Loucy (cell line): ENCODE measurements at regions not wholly inside any gene's neighbourhood (a gene's known extent, or its start where the extent isn't known, plus 50 kb on each side); places are given as distances from the start of the nearest gene placed in this dataset.

Experiments used
- H2AFZ ChIP-seq: fragments of 200-600 bp; sonication (generic); 2 replicates; pipeline ENCODE4 v1.6.0; 2016; ENCODE audit warnings: antibody characterized with exemption, mild to moderate bottlenecking, low read length, moderate library complexity
- H3F3A ChIP-seq: fragments of 200-600 bp; 2 replicates; pipeline ENCODE4 v1.6.0; 2016; ENCODE audit warnings: antibody characterized with exemption, low read depth, mild to moderate bottlenecking
- H3K27me3 ChIP-seq: fragments of 200-600 bp; sonication (generic); 2 replicates; pipeline ENCODE4 v1.6.1; 2014; ENCODE audit warnings: low read length, mild to moderate bottlenecking; ENCODE audit not compliant: insufficient read depth, poor library complexity, severe bottlenecking
- H3K36me3 ChIP-seq: fragments of 200-600 bp; sonication (generic); 2 replicates; pipeline ENCODE4 v1.6.1; 2016; ENCODE audit warnings: low read length; ENCODE audit not compliant: insufficient read depth
- H3K4me1 ChIP-seq: fragments of 200-600 bp; sonication (generic); 2 replicates; pipeline ENCODE4 v1.5.1; 2014; ENCODE audit warnings: low read length, mild to moderate bottlenecking; ENCODE audit not compliant: insufficient read depth, poor library complexity, severe bottlenecking
- H3K4me2 ChIP-seq: fragments of 200-600 bp; sonication (generic); 2 replicates; pipeline ENCODE4 v1.6.0; 2014; ENCODE audit warnings: antibody characterized with exemption, low read length, low read depth, mild to moderate bottlenecking; ENCODE audit not compliant: poor library complexity, severe bottlenecking
- H3K4me3 ChIP-seq: fragments of 200-600 bp; sonication (generic); 2 replicates; pipeline ENCODE4 v1.5.1; 2014; ENCODE audit warnings: low read length, mild to moderate bottlenecking, mixed read lengths; ENCODE audit not compliant: poor library complexity, severe bottlenecking
- H3K79me2 ChIP-seq: fragments of 200-600 bp; sonication (generic); 2 replicates; pipeline ENCODE4 v1.6.1; 2014; ENCODE audit warnings: low read length; ENCODE audit not compliant: insufficient read depth
- H3K9ac ChIP-seq: fragments of 200-600 bp; sonication (generic); 2 replicates; pipeline ENCODE4 v1.6.0; 2014; ENCODE audit warnings: mild to moderate bottlenecking, low read depth, low read length, moderate library complexity; ENCODE audit not compliant: poor library complexity, severe bottlenecking
- H3K9me2 ChIP-seq: fragments of 200-600 bp; sonication (generic); replicated peaks from 2 replicates; pipeline ENCODE4 v1.6.1; 2016; ENCODE audit warnings: low read depth, low read length, mixed read lengths
- H3K9me3 ChIP-seq: fragments of 200-600 bp; sonication (generic); 2 replicates; pipeline ENCODE4 v1.6.1; 2014; ENCODE audit warnings: mild to moderate bottlenecking, antibody characterized with exemption, low read length, low read depth; ENCODE audit not compliant: insufficient read depth
- H4K20me1 ChIP-seq: fragments of 200-600 bp; sonication (generic); 2 replicates; pipeline ENCODE4 v1.6.0; 2014; ENCODE audit warnings: antibody characterized with exemption, low read length, mild to moderate bottlenecking; ENCODE audit not compliant: insufficient read depth, poor library complexity, severe bottlenecking
- CTCF ChIP-seq: fragments of 200-600 bp; sonication (generic); conservative IDR thresholded peaks from 2 replicates; pipeline ENCODE4 v1.5.1; 2014; ENCODE audit warnings: mild to moderate bottlenecking, antibody characterized with exemption, low read length
- EZH2phosphoT487 ChIP-seq: fragments of 200-600 bp; IDR thresholded peaks from 2 replicates; pipeline ENCODE4 v1.6.1; 2018; ENCODE audit warnings: antibody characterized with exemption, mild to moderate bottlenecking, moderate library complexity, borderline replicate concordance

DNA sequence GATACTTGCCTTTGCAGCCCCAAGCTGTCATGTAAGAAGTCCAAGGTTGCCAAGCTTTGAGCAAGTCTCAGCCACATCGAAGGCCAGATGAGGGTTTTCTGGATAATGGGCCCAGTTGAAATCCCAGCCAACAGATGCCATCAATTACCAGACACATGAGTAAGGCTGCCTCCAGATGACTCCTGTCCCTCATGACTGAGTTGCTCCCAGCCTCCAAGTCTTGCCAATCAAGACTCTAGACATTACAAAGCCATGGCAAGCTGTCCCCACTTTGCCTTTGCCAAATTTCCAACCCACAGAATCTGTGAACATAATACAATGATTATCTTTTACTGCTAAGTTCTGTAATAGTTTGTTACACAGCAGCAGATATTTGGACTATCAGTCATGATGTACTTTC is 76.8 kb upstream of the ARMC2 start:
- H3F3A ChIP-seq, result no peaks in the 10 kb centered on the region
- peaks cover 5% of the 10 kb centered on the region for H3K4me1 ChIP-seq

DNA sequence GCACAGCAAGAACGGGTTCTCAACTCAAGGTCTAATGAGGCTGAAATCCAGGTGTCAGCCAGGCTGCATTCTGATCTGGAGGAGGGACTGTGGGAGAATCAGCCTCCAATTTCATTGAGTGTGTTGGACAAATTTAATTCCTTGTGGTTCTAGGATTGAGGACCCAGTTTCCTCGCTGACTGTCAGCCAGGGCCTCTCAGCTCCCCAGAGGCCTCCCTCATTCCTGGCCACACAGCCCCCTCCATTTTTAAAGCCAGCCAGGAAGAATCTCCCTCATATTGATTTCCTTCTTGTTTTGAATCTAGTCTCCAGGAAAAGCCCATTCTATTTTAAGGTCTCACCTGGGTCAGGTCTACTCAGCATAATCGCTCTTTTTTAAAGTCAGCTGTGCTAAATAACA is 73.7 kb upstream of the ARMC2 start:
- TF ChIP-seq CTCF (no peak), EZH2phosphoT487 (no peak)

More for the DNA sequence above, 76.8 kb upstream of the ARMC2 start:
- Histone ChIP-seq H4K20me1 (no peaks in the 10 kb centered on the region), H3K4me2 (no peak overlapping the region), H3K9me2 (no peaks in the 10 kb centered on the region), H3K9me3 (no peaks in the 10 kb centered on the region), H3K9ac (no peak overlapping the region), H3K79me2 (no peaks in the 10 kb centered on the region), H2AFZ (no peak overlapping the region), H3K27me3 (no peaks in the 10 kb centered on the region), H3K4me3 (no peak overlapping the region), H3K36me3 (no peaks in the 10 kb centered on the region)
- no peak for TF ChIP-seq EZH2phosphoT487
- no peak for TF ChIP-seq CTCF

DNA sequence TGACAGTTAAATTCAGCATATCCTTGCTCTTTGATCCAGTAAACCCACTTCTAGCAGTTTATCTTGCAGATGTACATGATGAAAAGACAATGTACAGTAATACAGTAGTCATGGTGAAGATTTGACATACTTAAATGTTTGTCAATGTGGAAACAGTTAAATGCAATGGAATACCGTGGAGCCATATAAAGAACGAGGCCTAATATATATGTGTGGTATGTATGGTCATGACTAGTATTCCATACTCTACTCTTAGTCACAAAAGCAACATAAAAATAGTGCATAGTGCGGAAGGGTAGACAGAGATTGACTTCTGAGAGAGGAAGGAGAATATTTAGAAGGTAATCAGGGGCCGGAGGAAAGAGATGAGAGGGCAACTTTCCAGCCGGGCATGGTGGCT is 70.7 kb upstream of the ARMC2 start:
- Histone ChIP-seq H3K9me2 (no peaks in the 10 kb centered on the region), H3K27me3 (no peaks in the 10 kb centered on the region), H3K9ac (no peak overlapping the region), H3K4me2 (no peak overlapping the region), H3K9me3 (no peaks in the 10 kb centered on the region), H4K20me1 (no peaks in the 10 kb centered on the region), H3K4me3 (no peak overlapping the region), H3K79me2 (no peaks in the 10 kb centered on the region), H3F3A (no peaks in the 10 kb centered on the region), H3K4me1 (peaks cover 7% of the 10 kb centered on the region), H3K36me3 (no peaks in the 10 kb centered on the region), H2AFZ (no peak overlapping the region)
- TF ChIP-seq CTCF, result no peak
- TF ChIP-seq EZH2phosphoT487, result no peak

More for the DNA sequence above, 73.7 kb upstream of the ARMC2 start:
- Histone ChIP-seq H3F3A (no peaks in the 10 kb centered on the region), H3K27me3 (no peaks in the 10 kb centered on the region), H3K4me3 (no peak overlapping the region), H3K9me3 (no peaks in the 10 kb centered on the region), H3K79me2 (no peaks in the 10 kb centered on the region), H2AFZ (no peak overlapping the region), H3K9me2 (no peaks in the 10 kb centered on the region), H3K4me2 (no peak overlapping the region), H4K20me1 (no peaks in the 10 kb centered on the region), H3K9ac (no peak overlapping the region), H3K36me3 (no peaks in the 10 kb centered on the region), H3K4me1 (no peaks in the 10 kb centered on the region)
